Globus pallidus (tissue), 1 donor: ENCODE measurements at regions not wholly inside any gene's neighbourhood (a gene's known extent, or its start where the extent isn't known, plus 50 kb on each side); places are given as distances from the start of the nearest gene placed in this dataset.
A peak's percentile ranks its signal among the peaks of the same experiment; 100 is the strongest.

ENCODE experiments used
- DNase-seq: peaks from one replicate; pipeline ENCODE4 v3.0.0-alpha.2; 2015; ENCODE audit warnings: low spot score

DNA sequence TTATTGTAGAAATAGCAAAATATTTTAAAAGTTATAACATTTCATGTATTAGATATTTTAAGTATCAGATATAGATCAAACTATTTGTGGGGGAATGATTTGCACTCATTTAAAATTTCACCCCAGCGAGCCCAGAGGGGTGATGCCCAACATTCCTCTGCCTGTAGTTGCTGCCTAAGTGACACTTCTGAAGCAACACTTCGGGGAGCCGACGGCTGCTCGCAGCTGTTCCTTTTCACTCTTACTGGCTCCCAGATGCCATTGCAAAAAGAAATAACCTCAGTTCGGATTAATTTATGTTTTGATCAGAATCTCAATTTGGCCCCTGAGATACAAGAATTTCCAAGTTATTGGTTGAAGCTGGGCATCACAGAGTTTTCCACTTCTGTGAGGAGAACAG lies 603.8 kb downstream of the PLCL1 start:
- no peak for DNase-seq

GRCh38 chr2:198405311-198405710 lies 600.9 kb downstream of the PLCL1 start:
- DNase-seq = no peak

DNA sequence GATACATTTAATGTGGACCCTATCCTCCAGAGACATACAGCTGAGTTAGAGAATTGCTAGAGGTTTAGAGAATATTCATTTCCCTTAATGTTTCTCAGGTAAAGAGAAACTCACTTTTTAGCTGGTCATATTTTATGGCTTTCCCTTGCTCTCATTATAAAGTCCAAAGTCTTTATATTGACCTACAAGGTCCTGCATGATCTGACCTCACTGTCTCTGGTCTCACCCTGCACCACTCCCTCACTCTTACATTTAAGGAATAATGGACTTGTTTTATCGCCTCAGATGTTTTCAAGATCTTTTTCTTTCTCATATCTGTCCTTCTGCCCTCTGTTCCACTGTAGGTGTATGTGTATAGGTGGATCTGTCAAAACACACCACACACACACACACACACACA lies 597.3 kb downstream of the PLCL1 start:
- no peak for DNase-seq

- no peak for DNase-seq
Observed at GRCh38 chr2:198400999-198401398, 596.6 kb downstream of the PLCL1 start.

DNA sequence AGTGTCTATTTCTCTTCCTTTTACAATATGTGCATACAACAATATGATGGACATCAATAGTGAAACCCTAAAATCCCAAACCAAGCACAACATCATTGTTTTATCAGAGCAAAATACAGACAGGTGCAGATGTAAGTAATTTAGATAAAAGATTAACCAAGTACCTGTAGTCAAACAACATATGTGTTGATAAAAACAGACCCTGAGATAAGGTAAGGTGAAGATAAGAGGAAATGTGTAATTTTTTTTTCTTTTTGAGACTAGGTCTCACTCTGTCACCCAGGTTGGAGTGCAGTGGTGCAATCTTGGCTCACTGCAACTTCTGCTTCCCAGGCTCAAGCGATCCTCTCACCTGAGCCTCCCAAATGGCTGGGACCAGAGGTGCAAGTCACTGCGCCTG lies 589.8 kb downstream of the PLCL1 start:
- no peak for DNase-seq

- DNase-seq = no peak
Observed at GRCh38 chr2:198390670-198391069, 586.3 kb downstream of the PLCL1 start.

- DNase-seq = no peak
Observed at GRCh38 chr2:198387677-198388076, 583.3 kb downstream of the PLCL1 start.

DNA sequence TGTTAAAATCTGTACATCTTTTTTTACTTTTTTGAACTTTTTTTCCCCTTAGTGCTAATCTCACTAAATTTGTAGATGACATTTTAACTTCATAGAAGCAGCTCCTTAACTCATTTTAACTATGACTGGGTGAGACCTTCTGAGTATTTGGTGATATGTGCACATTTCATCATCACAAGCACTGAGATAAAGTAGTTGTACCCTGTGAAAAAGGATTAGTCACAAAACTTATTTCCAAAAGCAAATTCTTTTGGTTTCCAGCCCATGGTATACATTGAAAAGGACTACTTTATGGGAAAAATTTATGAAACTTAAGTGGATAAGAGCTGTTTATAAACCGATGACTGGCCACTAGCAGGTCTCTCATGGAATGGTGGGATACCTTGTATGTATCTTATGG lies 581.5 kb downstream of the PLCL1 start:
- DNase-seq = no peak

- DNase-seq = no peak
Observed at GRCh38 chr2:198385326-198385725, 580.9 kb downstream of the PLCL1 start.

DNA sequence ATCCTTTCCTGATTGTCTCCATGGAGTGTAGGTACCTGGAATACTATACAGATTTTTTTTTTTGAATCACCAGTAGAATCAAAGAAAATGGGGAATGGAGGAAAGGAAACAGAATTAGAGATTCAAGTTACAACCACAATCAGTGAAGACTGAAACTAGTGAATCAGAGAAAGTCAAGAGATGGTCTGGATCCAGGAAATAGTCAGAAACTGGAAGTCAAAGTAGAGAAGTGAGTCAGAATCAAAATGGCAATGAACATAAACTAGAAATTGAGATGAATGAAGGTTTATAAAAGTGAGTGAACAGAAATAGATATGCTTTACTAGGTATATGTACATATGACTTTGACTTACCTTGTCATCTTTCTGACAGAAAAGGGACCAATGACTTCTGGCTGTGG lies 579.0 kb downstream of the PLCL1 start:
- no peak for DNase-seq

GRCh38 chr2:198382811-198383210 lies 578.4 kb downstream of the PLCL1 start:
- no peak for DNase-seq

DNA sequence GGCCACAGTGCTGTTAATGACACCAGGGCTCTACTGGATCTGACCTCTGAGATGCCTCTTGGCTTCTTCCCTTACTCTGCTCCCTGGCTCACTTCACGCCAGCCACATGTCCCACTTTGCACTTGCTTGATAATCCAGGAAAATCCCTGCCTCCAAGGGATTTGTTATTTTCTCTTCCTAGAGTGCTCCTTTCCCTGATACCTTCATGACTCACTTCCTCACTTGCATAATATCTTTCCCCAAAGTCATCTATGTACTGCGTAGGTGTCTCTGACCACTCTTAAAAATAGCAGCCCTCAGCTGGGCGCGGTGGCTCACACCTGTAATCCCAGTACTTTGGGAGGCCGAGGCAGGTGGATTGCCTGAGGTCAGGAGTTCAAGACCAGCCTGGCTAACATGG lies 572.3 kb downstream of the PLCL1 start:
- DNase-seq = no peak

DNA sequence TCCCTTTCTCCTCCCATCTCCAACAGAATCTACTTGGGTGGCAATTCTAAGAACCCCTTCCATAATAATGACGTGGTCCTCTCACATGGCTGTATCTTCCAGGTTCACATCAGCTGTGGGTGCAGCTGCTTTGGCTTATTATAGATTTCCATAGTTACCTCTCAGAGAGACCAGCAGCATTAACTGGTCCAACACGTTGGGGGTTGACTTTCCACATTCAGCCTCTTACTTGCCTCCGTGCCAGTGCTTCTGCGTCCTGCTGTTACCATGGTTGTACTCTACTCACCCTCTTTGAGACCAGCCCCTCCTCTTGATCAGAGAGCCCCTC lies 570.7 kb downstream of the PLCL1 start:
- DNase-seq = no peak

- peak; percentile 50 for DNase-seq
Observed at GRCh38 chr2:198374375-198375082, 570.1 kb downstream of the PLCL1 start.

- DNase-seq = no peak
Observed at GRCh38 chr2:198371921-198372543, 567.6 kb downstream of the PLCL1 start.

DNA sequence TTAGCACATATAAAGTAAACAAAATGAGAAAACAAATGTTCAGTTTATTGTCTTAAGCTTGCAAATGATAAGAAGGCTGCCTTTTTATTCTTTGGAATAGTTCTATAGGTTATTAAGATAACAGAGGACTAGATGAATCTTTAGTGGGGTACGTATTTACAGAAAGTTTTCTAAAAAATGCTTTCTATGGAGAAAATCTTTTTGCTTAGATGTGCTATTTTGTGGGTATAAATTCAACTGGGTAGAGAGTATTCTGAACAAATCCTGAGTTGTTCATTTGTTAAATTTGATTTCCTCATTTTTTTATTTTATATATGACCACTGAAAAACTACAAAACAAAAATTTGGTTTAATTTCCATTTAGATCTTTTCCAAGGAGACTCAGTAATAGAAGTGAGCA lies 566.9 kb downstream of the PLCL1 start:
- DNase-seq = no peak

DNA sequence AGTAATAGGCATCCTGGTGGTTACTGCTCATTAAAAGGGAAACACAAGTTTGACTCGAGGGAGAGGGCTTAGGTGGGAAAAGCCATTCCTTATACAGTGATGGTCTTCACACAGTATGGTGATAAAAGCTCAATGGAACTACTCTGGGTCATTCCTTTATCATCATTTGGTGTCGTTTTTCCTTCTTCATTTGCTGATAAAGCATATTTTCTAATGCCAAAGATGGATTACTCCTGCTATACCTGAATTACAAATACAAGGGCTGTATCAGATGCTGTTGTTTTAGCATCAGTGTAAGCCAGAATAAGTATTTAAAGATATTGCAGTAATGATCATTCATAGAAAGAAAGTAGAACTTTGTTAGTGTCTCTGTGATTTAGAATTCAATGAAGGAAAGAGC lies 563.7 kb downstream of the PLCL1 start:
- no peak for DNase-seq

DNA sequence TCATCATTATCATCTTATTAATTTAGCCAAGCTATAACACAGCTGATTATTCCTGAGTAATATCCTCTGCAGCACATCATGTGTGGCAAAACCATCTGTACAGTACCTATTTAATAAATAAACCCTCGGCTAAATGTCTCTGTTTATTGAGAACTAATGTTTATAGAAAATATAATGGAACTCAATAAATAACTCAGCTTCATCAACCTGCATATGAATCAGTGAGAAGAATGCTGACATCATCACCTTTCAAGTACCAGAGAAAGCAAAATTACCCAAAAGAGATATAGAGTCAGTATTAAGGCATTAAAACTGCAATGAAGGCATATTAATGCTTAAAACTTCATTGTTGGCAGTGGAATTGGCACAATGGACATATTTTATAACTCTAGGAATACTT lies 558.3 kb downstream of the PLCL1 start:
- no peak for DNase-seq

- no peak for DNase-seq
Observed at GRCh38 chr2:198359308-198359707, 554.9 kb downstream of the PLCL1 start.

DNA sequence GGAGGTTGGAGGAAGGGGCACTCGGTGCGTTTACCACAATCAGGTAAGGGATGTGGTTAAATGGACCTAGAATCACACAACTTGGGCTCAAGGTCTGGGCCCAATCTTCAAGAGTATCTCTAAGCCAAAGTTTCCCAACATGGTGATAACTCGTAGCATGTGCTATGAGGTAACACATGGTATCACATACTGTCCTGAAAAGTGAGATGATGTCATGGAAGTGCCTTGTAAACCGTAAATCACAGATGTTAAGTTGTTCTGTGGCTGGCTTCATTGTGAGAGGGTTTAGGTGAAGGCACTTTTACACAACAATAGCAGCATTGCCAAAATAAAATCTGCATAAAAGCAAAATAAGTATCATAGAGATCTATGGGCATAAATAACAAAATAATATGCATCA lies 551.8 kb downstream of the PLCL1 start:
- DNase-seq = no peak

GRCh38 chr2:198351647-198352046 lies 547.3 kb downstream of the PLCL1 start:
- peak; percentile 69 for DNase-seq

GRCh38 chr2:198347946-198348345 lies 543.6 kb downstream of the PLCL1 start:
- DNase-seq = no peak

- no peak for DNase-seq
Observed at GRCh38 chr2:198347349-198347748, 543.0 kb downstream of the PLCL1 start.

- no peak for DNase-seq
Observed at GRCh38 chr2:198343471-198343870, 539.1 kb downstream of the PLCL1 start.
